Panc1 (cell line): ENCODE measurements at regions not wholly inside any gene's neighbourhood (a gene's known extent, or its start where the extent isn't known, plus 50 kb on each side); places are given as distances from the start of the nearest gene placed in this dataset.
A peak's percentile ranks its signal among the peaks of the same experiment; 100 is the strongest.

Experiments
- POLR2AphosphoS5 ChIP-seq: IDR thresholded peaks from 2 replicates; pipeline ENCODE4 v1.6.1; 2012; ENCODE audit warnings: mild to moderate bottlenecking, low read depth, low read length, moderate library complexity
- SIN3A ChIP-seq: IDR thresholded peaks from 2 replicates; pipeline ENCODE4 v1.6.1; 2012; ENCODE audit warnings: low read depth, mild to moderate bottlenecking, low read length, moderate library complexity, borderline replicate concordance; ENCODE audit not compliant: insufficient read depth
- TF ChIP-seq, protein P1 (sequence below): fragments of 450-650 bp; IDR thresholded peaks from 2 replicates; pipeline ENCODE4 v1.5.1; 2017; ENCODE audit warnings: mild to moderate bottlenecking

DNA sequence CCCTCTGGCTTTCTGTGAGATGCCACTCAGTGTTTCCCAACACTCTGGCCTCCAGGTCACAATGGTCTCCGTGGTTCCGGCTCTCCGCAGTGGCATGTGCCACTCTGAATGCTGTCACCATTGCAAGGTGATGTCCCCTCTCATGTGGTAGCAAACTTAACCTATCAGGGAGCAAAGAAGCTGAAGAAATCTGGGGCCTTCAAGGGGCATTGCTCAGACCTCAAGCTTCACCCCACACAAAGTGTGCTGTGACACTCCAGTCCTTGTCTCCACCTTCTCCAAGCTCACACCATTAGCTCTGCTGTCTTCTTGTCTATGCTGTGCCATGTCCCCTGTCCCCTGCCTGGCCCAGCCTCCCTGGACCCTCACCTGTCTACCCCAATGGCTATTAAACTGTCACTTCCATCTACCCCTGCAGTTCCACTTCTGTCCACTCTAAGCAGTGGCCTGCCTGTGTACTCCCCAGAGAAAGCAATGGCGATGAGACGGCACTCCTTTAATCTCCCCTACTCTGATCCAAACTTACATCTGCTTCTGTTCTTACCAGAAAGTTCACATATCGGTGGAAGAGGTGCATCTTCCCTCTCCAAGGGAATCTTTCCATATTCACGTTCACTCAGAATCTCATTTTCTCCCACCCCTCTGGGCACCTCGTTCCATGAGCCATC lies 93.7 kb downstream of the DHRS2 start:
- TF ChIP-seq, protein P1, sequence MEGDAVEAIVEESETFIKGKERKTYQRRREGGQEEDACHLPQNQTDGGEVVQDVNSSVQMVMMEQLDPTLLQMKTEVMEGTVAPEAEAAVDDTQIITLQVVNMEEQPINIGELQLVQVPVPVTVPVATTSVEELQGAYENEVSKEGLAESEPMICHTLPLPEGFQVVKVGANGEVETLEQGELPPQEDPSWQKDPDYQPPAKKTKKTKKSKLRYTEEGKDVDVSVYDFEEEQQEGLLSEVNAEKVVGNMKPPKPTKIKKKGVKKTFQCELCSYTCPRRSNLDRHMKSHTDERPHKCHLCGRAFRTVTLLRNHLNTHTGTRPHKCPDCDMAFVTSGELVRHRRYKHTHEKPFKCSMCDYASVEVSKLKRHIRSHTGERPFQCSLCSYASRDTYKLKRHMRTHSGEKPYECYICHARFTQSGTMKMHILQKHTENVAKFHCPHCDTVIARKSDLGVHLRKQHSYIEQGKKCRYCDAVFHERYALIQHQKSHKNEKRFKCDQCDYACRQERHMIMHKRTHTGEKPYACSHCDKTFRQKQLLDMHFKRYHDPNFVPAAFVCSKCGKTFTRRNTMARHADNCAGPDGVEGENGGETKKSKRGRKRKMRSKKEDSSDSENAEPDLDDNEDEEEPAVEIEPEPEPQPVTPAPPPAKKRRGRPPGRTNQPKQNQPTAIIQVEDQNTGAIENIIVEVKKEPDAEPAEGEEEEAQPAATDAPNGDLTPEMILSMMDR = peak; percentile 4; the same call in 1 of the 2 replicates
- TF ChIP-seq POLR2AphosphoS5 (no peak), SIN3A (no peak)
